HG03095 (cell line): ENCODE measurements at regions not wholly inside any gene's neighbourhood (a gene's known extent, or its start where the extent isn't known, plus 50 kb on each side); places are given as distances from the start of the nearest gene placed in this dataset.

Experiments
- ATAC-seq: cut with Tn5 transposase; IDR thresholded peaks from one replicate; pipeline ENCODE4 v1.9.1; 2021; ENCODE audit warnings: moderate library complexity; ENCODE audit not compliant: unreplicated experiment

DNA sequence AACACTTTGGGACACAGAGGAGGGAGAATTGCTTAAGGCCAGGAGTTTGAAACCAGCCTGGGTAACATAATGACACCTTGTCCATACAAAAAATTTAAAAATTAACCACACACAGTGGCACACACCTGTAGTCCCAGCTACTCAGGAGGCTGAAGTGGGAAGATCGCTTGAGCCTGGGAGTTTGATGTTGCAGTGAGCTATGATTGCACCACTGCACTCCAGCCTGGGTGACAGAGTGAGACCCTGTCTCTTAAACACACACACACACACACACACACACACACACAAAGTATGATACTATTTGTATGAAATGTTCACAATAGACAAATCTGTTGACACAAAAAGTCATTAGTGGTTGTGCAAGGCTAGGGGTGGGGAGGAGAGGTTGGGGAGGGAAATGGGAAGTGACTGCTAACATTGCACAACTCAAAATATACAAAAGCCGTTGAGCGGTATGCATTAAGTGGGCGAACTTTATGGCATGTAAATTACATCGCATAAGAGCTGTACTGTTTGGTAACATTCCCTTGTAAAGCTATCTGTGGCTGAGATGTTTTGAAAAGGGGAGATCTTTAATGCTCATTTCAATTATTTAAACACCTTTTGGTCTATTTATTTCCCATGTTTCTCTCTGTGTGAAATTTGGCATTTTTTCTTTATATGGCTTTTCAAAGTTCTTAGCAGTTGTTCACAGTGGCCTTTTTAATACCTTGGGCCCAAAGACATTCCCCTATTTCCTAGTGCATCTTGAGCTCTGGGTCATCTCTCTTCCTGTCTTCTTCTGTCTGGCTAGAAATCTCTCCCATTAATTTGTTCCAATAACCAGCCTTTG lies 58.9 kb upstream of the ZNF516 start:
- no peak for ATAC-seq

DNA sequence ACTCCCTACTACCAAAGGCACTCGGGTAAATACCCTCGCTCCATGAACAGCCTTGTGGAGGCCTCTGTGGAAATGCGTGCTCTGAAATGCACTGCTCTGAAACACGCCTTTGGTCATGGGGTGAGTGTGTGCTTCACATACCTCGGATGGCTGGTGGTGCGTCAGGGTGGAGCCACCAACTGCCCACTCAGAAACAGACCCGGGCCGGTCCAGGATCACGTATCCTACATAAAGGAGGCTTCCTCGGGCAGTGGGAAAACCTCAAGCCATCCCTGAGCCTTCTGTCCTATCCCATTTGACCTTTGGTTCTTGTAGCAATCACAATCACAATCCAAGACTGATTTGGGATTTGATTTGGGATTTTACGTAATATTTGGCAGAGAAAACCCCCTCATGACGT lies 53.5 kb upstream of the ZNF516 start:
- ATAC-seq = no peak

DNA sequence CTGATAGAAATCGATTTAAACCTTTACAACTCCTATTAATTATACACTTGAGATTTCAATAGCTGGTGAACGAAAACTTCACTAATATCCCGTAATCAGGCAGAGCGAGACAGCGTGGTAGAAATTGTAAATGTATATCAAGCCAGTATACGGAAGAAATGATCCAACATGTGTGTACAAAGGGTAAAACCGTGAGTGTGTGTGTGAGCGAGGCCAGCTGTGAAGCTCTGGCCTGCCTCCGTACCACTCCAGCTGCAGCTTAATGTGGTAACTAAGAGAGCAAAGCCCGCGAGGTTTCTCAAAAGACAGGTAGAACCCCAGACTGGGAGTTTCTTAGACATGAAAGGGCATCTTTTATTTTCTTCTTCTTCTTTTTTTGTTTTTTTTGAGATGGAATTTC lies 52.3 kb upstream of the ZNF516 start:
- ATAC-seq = no peak

DNA sequence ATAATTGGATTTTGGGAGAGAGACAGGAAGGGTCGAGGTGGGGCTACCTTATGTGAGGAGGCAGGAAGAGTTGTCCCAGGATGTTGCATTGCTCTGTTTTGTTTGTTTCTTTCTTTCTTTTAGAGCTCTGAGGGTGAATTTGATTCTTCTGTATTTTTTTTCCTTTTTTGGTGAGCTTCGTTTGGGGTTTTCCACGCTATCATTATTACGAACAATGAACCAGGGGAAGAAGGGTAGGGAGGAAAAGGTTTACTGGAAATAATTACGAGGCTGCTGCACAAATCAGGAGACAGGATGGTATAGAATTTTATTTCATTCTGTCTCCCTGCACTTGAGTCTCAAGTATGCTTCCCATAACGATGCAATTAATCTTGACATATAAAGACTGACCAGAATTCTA lies 51.4 kb upstream of the ZNF516 start:
- no peak for ATAC-seq

DNA sequence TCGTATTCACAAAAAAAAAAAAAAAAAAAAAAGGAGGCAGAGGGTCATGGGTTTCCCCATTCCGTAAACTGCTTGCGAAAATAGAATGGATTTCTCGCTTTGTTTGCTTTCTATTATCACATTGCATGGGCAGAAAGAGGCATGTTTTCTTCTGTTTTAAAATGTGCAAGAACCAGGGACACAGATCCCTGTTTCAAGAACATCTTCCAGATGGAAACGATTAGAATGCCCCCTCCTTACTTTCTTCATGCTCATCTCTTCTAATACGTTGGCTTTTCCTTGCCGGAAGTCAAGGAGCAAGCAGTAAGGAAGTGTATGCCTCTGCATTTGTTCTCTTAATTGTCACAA lies 51.0 kb upstream of the ZNF516 start:
- ATAC-seq = no peak

DNA sequence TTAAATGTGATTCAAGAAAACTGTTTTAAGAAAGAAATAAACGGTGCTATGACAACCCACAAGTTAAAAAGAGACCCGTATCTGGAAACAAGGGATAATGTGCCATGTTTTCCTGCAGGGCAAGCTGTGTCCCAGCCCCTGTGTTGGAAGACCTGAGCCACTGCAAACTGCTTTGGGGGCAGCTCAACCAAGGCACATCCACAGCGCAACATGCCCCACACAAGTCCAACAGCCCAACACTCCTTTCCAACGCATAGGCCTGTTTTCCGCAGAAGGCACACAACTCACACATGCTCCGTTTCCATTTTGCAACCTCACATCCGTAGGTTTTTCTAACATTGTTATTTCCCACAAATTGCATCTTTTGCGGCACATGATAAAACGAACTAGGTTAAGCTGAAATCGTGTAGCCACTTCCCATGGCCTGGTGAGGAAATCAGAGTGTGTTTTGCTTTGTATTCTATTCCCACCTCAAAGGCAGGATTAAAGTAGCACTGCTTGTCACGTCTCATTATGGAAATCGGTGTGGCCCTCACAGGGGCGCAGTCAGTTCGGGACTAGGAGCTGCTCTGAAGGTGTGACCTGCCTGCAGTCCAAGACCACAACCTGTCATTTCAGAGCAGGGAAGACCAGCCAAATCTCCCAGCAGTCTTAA lies 50.5 kb upstream of the ZNF516 start:
- no peak for ATAC-seq

DNA sequence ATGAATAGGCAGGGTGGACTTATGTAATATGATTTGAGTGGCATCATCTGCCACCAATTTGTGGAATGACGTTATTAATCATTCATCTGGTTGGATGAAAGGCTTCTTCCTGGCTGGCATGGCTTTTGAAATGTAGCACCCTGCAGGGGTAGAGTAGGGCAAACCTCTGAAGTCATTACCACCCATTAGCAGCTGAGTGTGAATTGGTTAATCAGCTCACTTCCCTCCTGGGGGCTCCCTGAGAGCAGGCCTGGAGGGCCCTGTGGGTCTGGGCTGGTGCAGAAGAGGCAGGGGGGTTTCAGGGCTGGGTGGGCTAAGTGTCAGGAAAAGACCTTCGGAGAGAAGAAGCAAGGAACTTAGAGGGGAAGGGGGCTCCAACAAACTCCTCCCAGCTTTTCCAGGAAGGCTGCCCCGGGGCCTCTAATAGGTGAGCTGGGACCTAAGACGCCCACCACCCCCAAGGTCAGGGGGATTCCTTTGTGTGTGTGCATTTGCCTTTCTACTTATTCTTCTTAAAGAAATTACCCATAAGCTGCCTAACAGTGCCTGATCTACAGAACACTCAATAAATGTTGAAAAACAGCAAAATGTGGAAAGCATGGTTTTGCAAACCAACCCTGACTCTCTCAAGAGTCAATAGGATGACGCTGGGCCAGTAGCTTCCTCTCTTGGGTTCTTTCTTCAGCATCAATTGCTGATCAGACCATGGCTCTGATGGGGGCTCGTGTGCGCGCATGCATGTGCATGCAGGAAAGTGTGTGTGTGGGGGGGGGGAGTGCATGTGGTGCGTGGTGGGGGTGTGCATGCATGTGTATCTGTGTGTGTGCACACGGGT lies 49.7 kb upstream of the ZNF516 start:
- no peak for ATAC-seq
